GM19438 (cell line): ENCODE measurements at regions not wholly inside any gene's neighbourhood (a gene's known extent, or its start where the extent isn't known, plus 50 kb on each side); places are given as distances from the start of the nearest gene placed in this dataset.

Source experiments
- ATAC-seq: cut with Tn5 transposase; IDR thresholded peaks from one replicate; pipeline ENCODE4 v1.9.1; 2021; ENCODE audit warnings: low read depth; ENCODE audit not compliant: unreplicated experiment

DNA sequence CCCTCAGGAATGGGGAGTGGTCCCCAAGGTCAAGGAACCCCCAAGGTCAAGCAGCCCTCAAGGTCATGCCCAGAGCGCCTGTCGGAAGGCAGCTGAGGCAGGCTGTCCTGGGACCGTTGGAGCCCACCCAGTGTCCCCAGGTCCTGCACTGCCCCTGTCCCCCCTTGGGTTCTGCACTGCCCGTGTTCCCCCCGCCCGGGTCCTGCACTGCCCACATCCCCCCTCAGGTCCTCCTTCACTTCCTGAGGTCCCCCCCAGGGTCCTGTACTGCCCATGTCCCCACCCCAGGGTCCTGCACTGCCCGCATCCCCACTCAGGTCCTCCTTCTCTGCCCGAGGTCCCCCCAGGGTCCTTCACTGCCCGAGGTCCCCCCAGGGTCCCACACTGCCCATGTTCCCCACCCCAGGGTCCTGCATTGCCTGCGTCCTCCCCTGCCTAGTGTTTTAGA is 1073.0 kb downstream of the BRD1 start:
- no peak for ATAC-seq

DNA sequence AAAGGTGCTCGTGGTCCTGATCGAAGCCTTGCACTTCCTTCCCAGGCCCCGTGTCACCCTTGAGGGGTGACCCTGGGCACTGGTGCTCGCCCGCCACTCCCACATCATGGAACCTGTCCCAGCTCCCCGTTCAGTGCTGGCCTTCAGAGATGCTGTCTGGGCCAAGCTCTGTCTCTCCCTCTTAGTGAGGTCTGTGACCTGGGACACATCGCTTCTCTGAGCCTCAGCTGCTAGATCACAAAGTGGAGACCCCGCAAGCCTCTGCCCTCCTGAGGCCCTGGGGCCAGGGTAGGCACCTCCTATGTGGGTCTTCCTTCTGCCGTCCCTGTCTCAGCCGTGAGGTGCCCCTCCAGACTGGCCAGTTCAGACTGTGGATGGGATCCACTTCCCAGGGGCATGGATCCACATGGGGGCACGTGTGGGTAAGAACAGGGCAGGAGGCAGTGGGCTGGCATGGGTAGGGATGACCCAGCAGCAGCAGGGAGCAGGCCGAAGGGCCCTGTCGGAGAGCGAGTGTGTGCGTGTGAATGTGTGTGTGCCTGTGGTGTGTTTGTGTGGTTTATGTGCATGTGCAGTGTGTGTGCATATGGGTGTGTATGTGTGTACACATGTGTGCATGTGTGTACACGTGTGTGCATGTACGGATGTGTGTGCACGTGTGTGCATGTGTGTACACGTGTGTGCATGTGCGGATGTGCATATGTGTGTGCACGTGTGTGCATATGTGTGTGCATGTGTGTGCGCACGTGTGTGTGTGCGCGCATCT is 1073.7 kb downstream of the BRD1 start:
- no peak for ATAC-seq

DNA sequence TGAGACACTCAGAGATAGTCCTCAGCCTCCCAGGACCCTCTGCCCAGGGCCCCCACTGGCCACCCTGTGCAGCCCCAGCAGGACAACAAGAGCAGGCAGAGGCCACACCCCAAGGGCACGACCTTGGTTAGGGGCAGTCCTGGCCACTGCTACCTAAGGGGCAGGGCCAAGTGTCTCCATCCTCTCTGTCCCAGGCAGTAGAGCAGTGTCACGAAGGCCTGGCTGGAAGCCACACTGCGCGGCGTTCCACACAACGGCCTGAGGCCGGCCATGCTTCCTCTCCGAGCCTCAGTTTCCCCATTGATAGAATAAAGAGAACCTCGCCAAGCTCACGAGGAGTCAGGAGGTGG is 1074.3 kb downstream of the BRD1 start:
- ATAC-seq = no peak

DNA sequence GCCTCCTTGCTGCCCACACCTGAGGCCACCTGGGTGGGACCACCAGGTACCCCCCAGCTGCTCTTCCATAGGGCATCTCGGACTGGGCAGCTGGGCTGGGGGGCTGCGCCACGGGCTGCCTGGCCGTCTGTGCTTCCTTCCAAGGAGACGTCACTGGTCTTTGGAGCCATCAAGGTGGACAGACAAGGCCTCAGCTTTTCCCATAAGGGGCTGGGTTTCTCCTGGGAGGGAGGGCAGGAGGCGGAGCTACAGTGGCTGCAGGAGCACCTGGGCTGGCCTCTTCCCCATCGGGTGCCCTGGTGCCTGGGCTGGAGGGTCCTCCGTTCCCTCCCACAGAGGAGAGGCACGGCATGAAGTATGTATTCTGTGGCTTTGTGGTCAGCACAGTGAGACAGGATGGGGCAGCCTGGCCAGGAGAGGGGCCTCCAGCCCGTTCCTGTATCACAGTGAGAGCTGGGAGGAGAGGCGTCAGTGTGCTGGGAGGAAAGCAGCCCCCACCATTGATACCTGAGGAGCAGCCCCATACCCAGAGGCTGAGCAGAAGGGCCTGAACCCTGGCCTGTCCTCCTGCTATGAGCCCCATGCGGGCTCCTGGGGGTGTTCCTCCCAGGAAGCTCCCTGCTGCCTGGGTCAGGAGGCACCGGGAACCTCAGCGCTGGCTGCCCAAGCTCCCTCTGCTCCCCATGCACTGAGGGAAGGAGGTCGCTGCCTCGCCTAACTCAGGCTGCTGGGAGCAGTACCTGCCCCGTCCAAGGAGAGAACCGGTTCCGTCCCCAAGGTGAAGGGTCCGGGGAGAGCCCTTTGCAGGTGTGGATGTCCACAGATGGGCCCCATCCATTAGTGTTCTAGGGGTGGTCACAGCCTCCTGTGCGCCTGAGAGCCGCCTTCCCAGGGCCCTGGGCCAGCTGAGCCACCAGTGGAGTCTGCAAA is 1075.0 kb downstream of the BRD1 start:
- ATAC-seq = no peak

DNA sequence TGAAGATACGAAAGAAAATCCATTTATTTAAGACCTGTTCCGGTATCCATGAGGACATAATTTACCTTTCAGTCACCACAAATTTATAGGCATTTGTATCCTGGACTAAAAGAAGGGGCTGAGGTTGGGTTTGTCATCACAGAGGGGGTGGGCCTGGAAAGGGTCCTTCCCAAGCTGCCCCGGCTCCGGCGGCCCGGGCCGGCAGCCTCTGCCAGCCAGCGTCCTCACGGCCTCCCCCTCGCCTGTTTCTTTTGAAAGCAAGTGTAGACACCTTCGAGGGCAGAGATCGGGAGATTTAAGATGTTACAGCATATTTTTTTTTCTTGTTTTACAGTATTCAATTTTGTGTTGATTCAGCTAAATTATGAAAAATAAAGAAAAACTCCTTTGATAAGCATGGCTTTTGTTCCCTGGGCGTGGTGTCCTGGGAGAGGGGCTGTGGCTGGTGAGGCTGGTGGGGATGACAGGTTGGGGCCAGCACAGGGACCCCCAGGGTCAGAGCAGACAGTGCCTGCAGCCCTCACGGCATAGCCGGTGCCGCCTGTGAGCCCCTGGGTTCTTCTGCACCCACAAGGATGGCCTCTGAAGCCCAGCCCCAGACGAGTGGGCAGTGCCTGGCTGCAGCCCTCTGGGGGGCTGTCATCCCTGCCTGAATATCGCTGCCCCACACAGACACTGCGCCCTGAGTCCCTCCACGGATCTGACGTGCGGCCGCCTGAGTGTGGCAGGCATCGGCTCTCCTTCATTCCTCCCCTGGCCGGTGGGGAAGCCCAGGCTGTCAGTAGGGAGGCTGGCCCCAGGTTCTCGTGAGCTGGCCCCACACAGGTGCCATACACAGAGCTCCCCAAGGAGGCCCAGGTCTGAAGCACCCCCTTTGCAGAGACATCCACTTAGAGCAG is 1075.9 kb downstream of the BRD1 start:
- ATAC-seq = no peak

DNA sequence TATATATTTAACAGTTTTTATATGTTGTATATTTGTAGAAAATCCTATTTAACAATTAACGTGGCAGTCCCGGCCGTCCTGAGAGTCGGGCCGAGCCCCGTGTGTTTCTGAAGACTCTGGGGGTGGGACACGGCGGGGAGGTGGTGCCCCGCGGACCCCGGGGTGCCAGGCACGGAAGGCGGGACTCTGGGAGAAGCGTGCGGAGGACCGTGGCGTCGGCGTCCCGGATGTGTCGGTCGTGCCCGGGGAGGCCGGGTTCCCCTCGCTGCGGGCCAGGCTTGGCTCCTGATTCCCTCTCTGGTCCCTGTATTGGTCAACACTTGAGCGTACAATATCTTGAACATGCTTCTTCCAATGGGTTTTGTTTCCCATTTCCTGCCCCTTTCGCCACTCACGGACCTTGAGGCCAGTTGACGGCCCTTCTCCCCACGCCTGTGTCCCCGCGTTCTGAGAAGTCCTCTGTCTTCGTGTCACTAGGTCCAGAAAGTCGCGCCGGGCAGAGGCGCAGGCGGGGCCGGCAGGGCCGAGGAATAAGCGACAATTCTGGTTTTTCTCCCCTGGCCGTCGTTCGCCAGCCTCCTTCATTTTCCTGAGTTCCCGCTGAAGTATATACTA is 1076.7 kb downstream of the BRD1 start:
- ATAC-seq = no peak

DNA sequence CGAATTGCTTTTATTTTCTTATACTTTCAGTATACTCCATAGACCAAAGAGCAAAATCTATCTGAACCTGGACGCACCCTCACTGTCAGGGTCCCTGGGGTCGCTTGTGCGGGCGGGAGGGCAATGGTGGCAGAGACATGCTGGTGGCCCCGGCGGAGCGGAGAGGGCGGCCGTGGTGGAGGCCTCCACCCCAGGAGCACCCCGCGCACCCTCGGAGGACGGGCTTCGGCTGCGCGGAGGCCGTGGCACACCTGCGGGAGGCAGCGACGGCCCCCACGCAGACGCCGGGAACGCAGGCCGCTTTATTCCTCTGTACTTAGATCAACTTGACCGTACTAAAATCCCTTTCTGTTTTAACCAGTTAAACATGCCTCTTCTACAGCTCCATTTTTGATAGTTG is 1077.4 kb downstream of the BRD1 start:
- no peak for ATAC-seq

DNA sequence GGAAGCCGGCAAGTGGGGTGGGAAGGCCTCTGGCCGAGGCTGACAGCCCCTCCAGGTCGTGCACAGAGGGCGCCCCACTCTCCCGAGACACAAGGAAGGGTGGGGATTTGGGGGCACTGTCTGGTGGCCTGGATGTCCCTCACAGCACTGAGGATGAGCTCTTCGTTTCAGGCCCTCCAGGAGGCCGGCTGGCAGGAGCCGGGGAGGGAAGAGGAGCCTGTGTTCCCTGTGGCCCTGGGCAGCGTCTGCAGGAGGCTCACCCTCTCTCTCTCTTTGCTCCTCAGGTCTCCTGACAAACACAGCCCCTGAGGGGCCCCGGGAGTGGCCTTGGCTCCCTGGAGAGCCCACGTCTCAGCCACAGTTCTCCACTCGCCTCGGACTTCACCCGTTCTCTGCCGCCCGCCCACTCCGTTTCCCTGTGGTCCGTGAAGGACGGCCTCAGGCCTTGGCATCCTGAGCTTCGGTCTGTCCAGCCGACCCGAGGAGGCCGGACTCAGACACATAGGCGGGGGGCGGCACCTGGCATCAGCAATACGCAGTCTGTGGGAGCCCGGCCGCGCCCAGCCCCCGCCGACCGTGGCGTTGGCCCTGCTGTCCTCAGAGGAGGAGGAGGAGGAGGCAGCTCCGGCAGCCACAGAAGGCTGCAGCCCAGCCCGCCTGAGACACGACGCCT is 1078.0 kb downstream of the BRD1 start:
- no peak for ATAC-seq

DNA sequence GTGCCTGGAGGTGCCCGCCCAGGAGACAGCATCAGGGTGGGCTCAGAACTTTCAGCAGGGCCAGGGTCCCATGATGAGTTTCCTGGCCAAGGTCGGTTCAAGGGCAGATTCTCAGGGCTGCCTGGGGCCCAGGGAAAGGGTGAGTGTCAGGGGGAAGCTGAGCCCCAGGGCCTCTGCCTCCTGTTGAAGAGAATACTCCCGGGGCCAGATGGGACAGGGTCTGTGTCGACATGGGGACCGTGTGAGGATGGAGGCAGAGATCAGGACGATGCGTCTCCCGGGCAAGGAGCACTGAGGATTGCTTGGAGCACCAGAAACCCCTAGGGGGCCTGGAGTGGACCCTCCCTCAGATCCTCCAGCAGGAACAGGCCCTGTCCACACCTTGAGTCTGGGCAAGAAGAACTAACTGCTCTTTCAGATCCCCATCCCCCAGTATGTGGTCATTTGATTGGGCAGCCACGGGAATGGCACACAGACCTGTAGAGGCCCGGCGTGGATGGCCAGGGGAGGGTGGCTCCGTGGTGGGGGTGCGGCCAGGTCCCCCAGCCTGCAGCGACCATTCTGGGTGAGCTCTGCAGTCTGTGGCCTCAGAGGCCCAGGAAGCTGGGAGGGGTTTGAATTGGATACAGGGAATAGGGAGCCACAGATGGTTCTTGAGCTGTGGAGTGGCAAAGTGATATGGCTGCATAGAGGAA is 1078.7 kb downstream of the BRD1 start:
- no peak for ATAC-seq

DNA sequence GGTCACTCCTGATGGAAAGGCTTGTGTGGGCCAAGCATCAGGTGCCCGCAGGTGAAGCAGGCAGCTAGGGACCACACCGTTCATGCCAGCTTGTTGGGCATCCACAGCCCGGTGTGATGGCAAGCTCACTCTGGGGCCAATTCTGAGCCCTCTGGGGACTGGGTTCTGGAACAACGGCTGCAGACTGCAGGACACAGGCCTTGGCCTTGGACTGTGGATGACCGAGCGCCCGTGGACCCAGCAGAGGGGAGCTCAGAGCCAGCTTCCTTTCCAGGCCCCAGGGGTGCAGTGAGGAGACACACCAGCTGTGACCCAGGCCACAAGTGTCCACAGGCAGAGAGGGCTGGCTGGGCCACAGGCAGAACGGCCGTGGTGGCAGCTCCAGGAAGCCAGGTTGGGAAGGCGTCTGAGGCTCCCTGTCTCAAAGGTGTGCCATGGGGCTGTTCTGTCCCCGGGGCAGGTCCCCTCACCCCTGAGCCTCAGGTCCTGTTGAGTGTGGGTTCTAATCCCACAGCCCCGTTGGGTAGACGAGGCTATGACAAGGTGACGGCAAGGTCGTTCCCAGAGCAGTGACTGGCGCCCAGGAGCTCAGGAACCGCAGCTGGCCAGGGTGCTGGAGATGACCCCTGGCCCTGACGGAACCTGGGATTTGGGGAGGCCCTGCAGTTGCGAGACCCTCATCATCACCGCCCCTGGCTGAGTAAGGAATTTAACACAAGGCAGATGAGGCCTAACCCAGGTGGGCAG is 1079.4 kb downstream of the BRD1 start:
- no peak for ATAC-seq

DNA sequence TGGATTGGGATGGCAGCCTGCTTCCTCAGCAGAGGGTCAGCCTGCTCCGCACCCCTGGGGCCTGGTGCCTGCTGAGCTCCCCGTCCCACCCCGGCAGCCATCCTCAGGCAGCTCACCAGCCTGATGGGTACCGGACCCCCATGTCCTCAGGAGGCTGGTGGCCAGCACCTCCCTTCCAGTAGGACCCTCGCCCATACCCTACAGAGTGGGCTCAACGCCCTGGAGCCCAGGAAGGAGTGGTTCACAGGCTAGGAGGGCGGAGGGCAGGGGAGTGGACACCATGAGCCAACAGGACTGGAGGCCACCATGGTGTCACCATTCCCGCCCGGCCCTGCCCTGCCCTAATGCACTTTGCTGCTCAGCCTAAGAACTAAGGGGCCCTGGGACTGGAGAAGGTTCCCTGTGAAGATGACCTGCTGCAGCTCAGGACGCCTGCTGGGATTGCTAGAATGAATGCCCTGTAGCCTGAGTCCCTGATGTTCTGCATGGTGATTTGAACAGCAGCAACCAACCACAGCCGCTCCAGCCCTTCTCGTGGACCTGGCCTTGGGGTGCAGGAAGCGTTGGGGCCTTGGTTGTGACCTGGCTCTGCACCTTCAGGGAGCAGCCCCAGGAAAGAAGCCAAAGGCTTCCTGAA is 1080.8 kb downstream of the BRD1 start:
- no peak for ATAC-seq

DNA sequence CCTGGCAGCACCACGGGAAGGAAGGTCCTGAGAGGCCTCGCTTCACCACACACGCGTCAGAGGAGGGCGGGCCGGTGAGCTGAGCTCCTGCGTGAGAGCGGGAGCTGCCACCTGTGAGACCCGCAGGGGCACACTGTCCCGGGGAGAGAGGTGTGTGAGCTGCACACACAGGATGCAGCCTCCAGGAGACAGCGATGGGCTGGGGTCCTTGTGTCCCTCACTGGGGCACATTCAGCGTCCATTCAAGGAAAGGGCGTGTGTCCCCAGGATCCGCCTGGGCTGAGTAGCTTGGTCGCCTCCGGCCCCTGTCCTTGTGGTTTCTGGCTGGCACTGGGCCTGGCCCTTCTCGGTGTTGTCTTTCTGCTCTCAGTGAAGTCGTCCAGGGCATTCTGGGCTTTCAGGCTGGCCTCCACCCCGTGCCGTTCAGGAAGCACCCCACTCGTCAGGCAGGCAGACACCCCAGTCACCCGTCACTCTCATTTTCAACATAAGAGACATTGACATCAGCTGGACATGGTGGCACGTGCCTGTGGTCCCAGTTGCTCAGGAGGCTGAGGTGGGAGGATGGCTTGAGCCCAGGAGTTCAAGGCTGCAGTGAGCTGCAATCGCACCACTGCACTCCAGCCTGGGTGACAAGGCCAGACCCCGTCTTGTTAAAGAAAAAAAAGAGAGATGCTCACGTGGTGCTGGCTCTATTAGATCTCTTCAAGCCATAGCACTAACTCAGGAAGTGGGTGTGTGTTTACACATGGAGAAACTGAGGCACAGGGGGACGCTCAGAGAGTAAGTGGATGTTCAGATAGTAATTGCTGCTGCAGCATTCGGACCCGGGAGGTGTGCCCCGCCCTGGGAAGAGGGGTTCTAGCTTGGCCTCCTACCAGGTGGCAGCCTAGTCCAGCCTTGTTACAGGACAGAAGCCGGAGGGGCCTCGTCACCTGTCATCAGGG is 1081.6 kb downstream of the BRD1 start:
- no peak for ATAC-seq

DNA sequence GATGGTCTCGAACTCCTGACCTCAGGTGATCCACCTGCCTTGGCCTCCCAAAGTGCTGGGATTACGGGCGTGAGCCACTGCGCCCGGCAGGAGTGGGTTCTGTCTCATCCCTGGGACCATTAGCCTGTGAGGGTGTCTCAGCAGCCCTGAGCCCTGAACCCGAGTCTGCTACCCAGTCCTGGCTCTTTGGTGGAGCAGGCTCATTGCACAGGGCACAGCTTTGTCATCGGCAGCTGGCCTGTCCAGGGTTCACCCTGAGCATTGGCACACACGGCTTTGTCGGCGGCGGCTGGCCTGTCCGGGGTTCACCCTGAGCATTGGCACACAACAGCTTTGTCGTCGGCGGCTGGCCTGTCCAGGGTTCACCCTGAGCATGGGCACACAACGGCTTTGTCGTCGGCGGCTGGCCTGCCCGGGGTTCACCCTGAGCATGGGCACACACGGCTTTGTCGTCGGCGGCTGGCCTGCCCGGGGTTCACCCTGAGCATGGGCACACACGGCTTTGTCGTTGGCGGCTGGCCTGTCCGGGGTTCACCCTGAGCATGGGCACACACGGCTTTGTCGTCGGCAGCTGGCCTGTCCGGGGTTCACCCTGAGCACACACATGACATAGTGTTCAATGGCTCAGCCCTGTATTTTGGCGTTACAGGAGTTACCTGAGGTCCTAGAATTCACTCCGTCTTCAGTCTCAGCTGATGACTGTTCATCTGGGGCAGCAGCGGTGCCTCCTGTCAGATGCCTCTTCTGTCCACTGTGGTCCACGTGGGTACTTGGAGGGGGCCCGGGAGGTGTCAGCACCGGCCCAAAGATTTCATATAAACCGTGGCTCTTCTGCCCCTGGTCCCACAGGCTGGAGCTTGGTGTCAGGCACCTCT is 1082.5 kb downstream of the BRD1 start:
- ATAC-seq = no peak

DNA sequence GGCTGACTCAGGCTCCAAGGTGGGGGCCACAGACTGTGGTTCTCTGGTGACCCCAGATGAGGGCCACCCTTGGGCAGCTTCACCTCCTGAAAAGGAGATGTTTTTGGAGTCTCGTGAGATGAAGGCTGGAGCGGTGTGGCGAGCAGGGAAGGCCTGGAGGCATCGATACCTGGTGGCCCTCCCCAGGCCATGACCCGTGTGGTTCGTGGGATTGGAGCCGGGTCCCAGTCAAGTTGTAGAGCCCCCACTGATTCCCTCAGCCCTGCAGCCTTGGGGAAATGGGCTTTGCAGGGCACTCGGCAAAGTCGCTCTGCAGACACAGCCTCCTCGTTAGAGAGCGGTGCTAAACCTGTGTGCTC is 1083.4 kb downstream of the BRD1 start:
- no peak for ATAC-seq

DNA sequence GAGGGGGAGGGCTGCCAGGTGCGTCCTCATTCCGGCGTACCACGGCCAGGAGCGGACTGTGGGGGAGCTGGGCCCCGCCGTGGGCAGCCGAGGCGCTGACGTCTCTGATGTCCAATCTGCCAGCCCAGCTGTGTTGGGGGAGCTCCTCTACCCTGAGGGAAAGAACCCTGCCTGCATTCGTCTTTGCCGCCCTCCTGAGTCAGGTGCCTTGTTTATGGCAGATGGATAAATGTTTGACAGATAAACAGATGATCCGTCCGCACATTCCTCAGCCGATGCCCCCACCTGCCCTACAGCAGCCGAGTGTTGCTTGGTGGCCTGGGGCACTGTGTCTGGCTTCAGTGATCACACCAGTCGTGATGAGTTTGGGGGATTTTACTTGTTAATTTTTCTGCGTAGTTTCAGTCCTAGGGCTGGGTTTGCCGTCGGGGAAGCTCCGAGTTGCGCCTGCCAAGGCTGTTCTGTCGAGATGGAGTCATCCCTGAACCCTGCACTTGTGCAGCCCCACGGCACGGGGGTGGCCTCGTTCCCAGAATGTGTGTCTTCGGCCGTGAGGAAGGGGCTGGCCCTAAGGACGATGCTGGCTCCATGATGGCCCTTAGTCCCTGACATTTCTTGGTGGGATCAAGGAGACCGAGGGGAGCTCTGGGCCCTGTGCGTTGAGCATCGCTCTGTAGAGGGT is 1083.9 kb downstream of the BRD1 start:
- ATAC-seq = no peak
